Liver (tissue), 8 donors: ENCODE measurements at regions not wholly inside any gene's neighbourhood (a gene's known extent, or its start where the extent isn't known, plus 50 kb on each side); places are given as distances from the start of the nearest gene placed in this dataset.

ENCODE experiments used
- DNase-seq: peaks from one replicate; pipeline ENCODE4 v3.0.0-alpha.2; 2017; ENCODE audit warnings: low spot score
- H3K27ac ChIP-seq, 2 donors: one replicate each; pipeline ENCODE4 v1.7.0; 2013; ENCODE audit warnings: inconsistent platforms in 2 of 2, low read length in 2 of 2, control low read depth in 1 of 2, low read depth in 1 of 2, mild to moderate bottlenecking in 1 of 2
- H3K27me3 ChIP-seq, 4 donors: one replicate each; pipeline versions ENCODE4 v1.6.1 to v1.7.0; 2013; ENCODE audit warnings: low read length in 3 of 4, inconsistent platforms in 1 of 4, mild to moderate bottlenecking in 1 of 4, moderate library complexity in 1 of 4; ENCODE audit not compliant: control insufficient read depth in 4 of 4, insufficient read depth in 4 of 4
- H3K36me3 ChIP-seq, 4 donors: one replicate each; pipeline versions ENCODE4 v1.6.1 to v1.7.0; 2013; ENCODE audit warnings: low read length in 3 of 4, mild to moderate bottlenecking in 3 of 4, low read depth in 1 of 4, moderate library complexity in 1 of 4; ENCODE audit not compliant: control insufficient read depth in 4 of 4, insufficient read depth in 3 of 4
- H3K4me1 ChIP-seq, 4 donors: one replicate each; pipeline versions ENCODE4 v1.6.1 to v1.7.0; 2013; ENCODE audit warnings: low read length in 3 of 4, mild to moderate bottlenecking in 3 of 4, moderate library complexity in 1 of 4; ENCODE audit not compliant: control insufficient read depth in 4 of 4, insufficient read depth in 4 of 4
- H3K4me3 ChIP-seq, 3 donors: one replicate each; pipeline versions ENCODE4 v1.6.1 to v1.7.0; 2013; ENCODE audit warnings: low read length in 3 of 3, control low read depth in 1 of 3, low read depth in 1 of 3, mild to moderate bottlenecking in 1 of 3
- H3K9ac ChIP-seq, 2 donors: one replicate each; pipeline ENCODE4 v1.7.0; 2013; ENCODE audit warnings: low read length in 2 of 2, mild to moderate bottlenecking in 2 of 2, moderate library complexity in 2 of 2, control low read depth in 1 of 2, low read depth in 1 of 2
- H3K9me3 ChIP-seq, 4 donors: one replicate each; pipeline versions ENCODE4 v1.6.1 to v1.7.0; 2013; ENCODE audit warnings: low read length in 3 of 4; ENCODE audit not compliant: control insufficient read depth in 4 of 4
- ATF3 ChIP-seq: IDR thresholded peaks from 2 replicates; pipeline ENCODE4 v1.6.1; 2016; ENCODE audit warnings: antibody characterized with exemption
- CTCF ChIP-seq: fragments of 150-350 bp; IDR thresholded peaks from 2 replicates; pipeline ENCODE4 v1.5.1; 2017; ENCODE audit warnings: improper control_type of control experiment, low read depth, low read length; ENCODE audit not compliant: missing input control
- EGR1 ChIP-seq, 2 donors: IDR thresholded peaks; 2 replicates each; pipeline ENCODE4 v1.6.1; 2016 to 2018; ENCODE audit warnings: antibody characterized with exemption in 2 of 2, low read depth in 2 of 2
- FOXA1 ChIP-seq: IDR thresholded peaks from 2 replicates; pipeline ENCODE4 v1.6.1; 2016; ENCODE audit warnings: antibody characterized with exemption
- FOXA2 ChIP-seq: IDR thresholded peaks from 2 replicates; pipeline ENCODE4 v1.6.1; 2016; ENCODE audit warnings: antibody characterized with exemption
- GABPA ChIP-seq, 2 donors: IDR thresholded peaks in 1 of 2; conservative IDR thresholded peaks in 1 of 2; 2 replicates each; pipeline ENCODE4 v1.6.1; 2016; ENCODE audit warnings: antibody characterized with exemption in 2 of 2, mild to moderate bottlenecking in 1 of 2, moderate library complexity in 1 of 2
- HNF4A ChIP-seq, 2 donors: conservative IDR thresholded peaks; 2 replicates each; pipeline ENCODE4 v1.6.1; 2016; ENCODE audit warnings: antibody characterized with exemption in 2 of 2, mild to moderate bottlenecking in 2 of 2
- HNF4G ChIP-seq: IDR thresholded peaks from 2 replicates; pipeline ENCODE4 v1.6.1; 2016; ENCODE audit warnings: antibody characterized with exemption
- JUND ChIP-seq, 2 donors: IDR thresholded peaks; 2 replicates each; pipeline ENCODE4 v1.6.1; 2016; ENCODE audit warnings: antibody characterized with exemption in 2 of 2
- MAX ChIP-seq: IDR thresholded peaks from 2 replicates; pipeline ENCODE4 v1.6.1; 2016; ENCODE audit warnings: antibody characterized with exemption
- NR2F2 ChIP-seq: IDR thresholded peaks from 2 replicates; pipeline ENCODE4 v1.6.1; 2016; ENCODE audit warnings: antibody characterized with exemption
- RAD21 ChIP-seq, 2 donors: IDR thresholded peaks; 2 replicates each; pipeline ENCODE4 v1.6.1; 2016; ENCODE audit warnings: antibody characterized with exemption in 2 of 2, mild to moderate bottlenecking in 2 of 2
- REST ChIP-seq: IDR thresholded peaks from 2 replicates; pipeline ENCODE4 v1.6.1; 2016; ENCODE audit warnings: antibody characterized with exemption, mild to moderate bottlenecking
- RXRA ChIP-seq, 2 donors: IDR thresholded peaks; 2 replicates each; pipeline ENCODE4 v1.6.1; 2017 to 2018; ENCODE audit warnings: antibody characterized with exemption in 2 of 2, mild to moderate bottlenecking in 1 of 2
- SP1 ChIP-seq: IDR thresholded peaks from 2 replicates; pipeline ENCODE4 v1.6.1; 2018; ENCODE audit warnings: antibody characterized with exemption, mild to moderate bottlenecking
- TAF1 ChIP-seq: conservative IDR thresholded peaks from 2 replicates; pipeline ENCODE4 v1.6.1; 2016; ENCODE audit warnings: antibody characterized with exemption, mild to moderate bottlenecking
- YY1 ChIP-seq: IDR thresholded peaks from 2 replicates; pipeline ENCODE4 v1.6.1; 2016; ENCODE audit warnings: antibody characterized with exemption, mild to moderate bottlenecking
- ZBTB33 ChIP-seq: IDR thresholded peaks from 2 replicates; pipeline ENCODE4 v1.6.1; 2016; ENCODE audit warnings: antibody characterized with exemption
- WGBS: extraction: QIAGEN DNeasy Blood & Tissue Kit; methylation state at CpG from one replicate; pipeline ENCODE4 v1.1.7; 2013; 5-methylcytosine and 5-hydroxymethylcytosine counted together
- donor health status: healthy.
- donor health status: healthy.
- donor health status: healthy.
- donor health status: healthy.
- donor health status: healthy.

GRCh38 chr12:124433147-124433874 is 134.1 kb downstream of the NCOR2 start:
- peaks cover 0 to 7% (median 1%) of the 10 kb centered on the region in 4 donors for H3K4me1 ChIP-seq
- peaks cover 0 to 11% (median 5%) of the 10 kb centered on the region in 4 donors for H3K36me3 ChIP-seq

GRCh38 chr12:124432376-124432775 is 135.0 kb downstream of the NCOR2 start:
- Histone ChIP-seq H3K36me3 (peaks cover 0 to 11% (median 5%) of the 10 kb centered on the region in 4 donors), H3K27me3 (no peaks in the 10 kb centered on the region), H3K9me3 (no peaks in the 10 kb centered on the region), H3K9ac (no peak overlapping the region), H3K27ac (no peak overlapping the region), H3K4me1 (peaks cover 0 to 10% (median 1%) of the 10 kb centered on the region in 4 donors), H3K4me3 (no peak overlapping the region)
- TF ChIP-seq ATF3: no peak
- no peak for TF ChIP-seq REST
- TF ChIP-seq HNF4G: no peak
- no peak for TF ChIP-seq SP1
- TF ChIP-seq RXRA (IDR thresholded peaks at IDR 0.05): no peak
- TF ChIP-seq RAD21 (IDR thresholded peaks at IDR 0.05): no peak
- TF ChIP-seq TAF1: no peak
- TF ChIP-seq HNF4A (conservative IDR thresholded peaks at IDR 0.05): no peak
- no peak for TF ChIP-seq FOXA2
- TF ChIP-seq JUND (IDR thresholded peaks at IDR 0.05): no peak
- TF ChIP-seq YY1: no peak
- no peak for TF ChIP-seq GABPA (IDR thresholded peaks at IDR 0.05 in 1 of 2, conservative IDR thresholded peaks at IDR 0.05 in 1 of 2)
- no peak for TF ChIP-seq ZBTB33
- TF ChIP-seq MAX: no peak
- no peak for TF ChIP-seq FOXA1
- TF ChIP-seq EGR1 (IDR thresholded peaks at IDR 0.05; ENCODE audit: low read depth in 2 of 2): no peak
- no peak for TF ChIP-seq CTCF
- no peak for TF ChIP-seq NR2F2
- DNase-seq: no peak
- WGBS: 73% methylated on average over 8 of the region's 8 CpGs

More at GRCh38 chr12:124433147-124433874, 134.1 kb downstream of the NCOR2 start:
- Histone ChIP-seq H3K27me3 (no peaks in the 10 kb centered on the region), H3K27ac (no peak overlapping the region), H3K9me3 (no peaks in the 10 kb centered on the region), H3K9ac (no peak overlapping the region), H3K4me3 (no peak overlapping the region)
- DNase-seq: no peak
- 67% methylated on average over 22 of the region's 22 CpGs for WGBS
- TF ChIP-seq MAX: no peak
- no peak for TF ChIP-seq ATF3
- TF ChIP-seq HNF4A (conservative IDR thresholded peaks at IDR 0.05): no peak
- TF ChIP-seq NR2F2: no peak
- TF ChIP-seq SP1: no peak
- no peak for TF ChIP-seq FOXA1
- TF ChIP-seq TAF1: no peak
- TF ChIP-seq RAD21 (IDR thresholded peaks at IDR 0.05): no peak
- TF ChIP-seq YY1: no peak
- no peak for TF ChIP-seq HNF4G
- no peak for TF ChIP-seq EGR1 (IDR thresholded peaks at IDR 0.05; ENCODE audit: low read depth in 2 of 2)
